MCF 10A (cell line): ENCODE measurements at regions not wholly inside any gene's neighbourhood (a gene's known extent, or its start where the extent isn't known, plus 50 kb on each side); places are given as distances from the start of the nearest gene placed in this dataset.

Experiments used
- BruUV-seq: library from RNA; stranded (reverse); fragments of 400-500 nt; replicated peaks from 2 replicates; lab custom pipeline; 2021; lab: Mats Ljungman, UMichigan
- CTCF ChIA-PET: fragments of 300-600 bp; sonication (Branson Sonifier 250); formaldehyde crosslinking; extraction: SDS; loops from one replicate; lab custom pipeline; 2021; ENCODE audit warnings: antibody characterized with exemption, inconsistent platforms; lab: Yijun Ruan, JAX
- POLR2A ChIA-PET: fragments of 300-600, 350-650 bp; sonication (Branson Sonifier 250); formaldehyde crosslinking; extraction: SDS; loops from one replicate; lab custom pipeline; 2020; ENCODE audit warnings: antibody characterized with exemption, inconsistent platforms; lab: Yijun Ruan, JAX
- DNase-seq: peaks from one replicate; pipeline ENCODE4 v3.0.0-alpha.2; 2018; ENCODE audit not compliant: unreplicated experiment
- H3K27ac Mint-ChIP-seq: one replicate; pipeline ENCODE4 v1.8.0; 2022; ENCODE audit warnings: mild to moderate bottlenecking, low read depth, mixed read lengths; ENCODE audit not compliant: unreplicated experiment
- H3K27me3 Mint-ChIP-seq: one replicate; pipeline ENCODE4 v1.8.0; 2022; ENCODE audit warnings: mixed read lengths; ENCODE audit not compliant: insufficient read depth, unreplicated experiment
- H3K36me3 Mint-ChIP-seq: one replicate; pipeline ENCODE4 v1.8.0; 2022; ENCODE audit warnings: mild to moderate bottlenecking, moderate library complexity, mixed read lengths; ENCODE audit not compliant: insufficient read depth, unreplicated experiment
- H3K4me1 Mint-ChIP-seq: one replicate; pipeline ENCODE4 v1.8.0; 2022; ENCODE audit warnings: mixed read lengths; ENCODE audit not compliant: insufficient read depth, unreplicated experiment
- H3K4me3 Mint-ChIP-seq: one replicate; pipeline ENCODE4 v1.8.0; 2022; ENCODE audit warnings: mild to moderate bottlenecking, moderate library complexity, mixed read lengths; ENCODE audit not compliant: unreplicated experiment
- H3K9me3 Mint-ChIP-seq: one replicate; pipeline ENCODE4 v1.8.0; 2022; ENCODE audit warnings: mixed read lengths; ENCODE audit not compliant: unreplicated experiment
- intact Hi-C: fragments of 100-400 bp; cut with micrococcal nuclease; formaldehyde crosslinking; loops from 2 replicates; pipeline ENCODE4 v1.14.1; 2022
- TF ChIP-seq, protein P1 (sequence below): fragments of 200-600 bp; IDR thresholded peaks from one replicate; pipeline ENCODE4 v1.8.0; 2022; ENCODE audit warnings: antibody characterized with exemption, mild to moderate bottlenecking; ENCODE audit not compliant: unreplicated experiment

DNA sequence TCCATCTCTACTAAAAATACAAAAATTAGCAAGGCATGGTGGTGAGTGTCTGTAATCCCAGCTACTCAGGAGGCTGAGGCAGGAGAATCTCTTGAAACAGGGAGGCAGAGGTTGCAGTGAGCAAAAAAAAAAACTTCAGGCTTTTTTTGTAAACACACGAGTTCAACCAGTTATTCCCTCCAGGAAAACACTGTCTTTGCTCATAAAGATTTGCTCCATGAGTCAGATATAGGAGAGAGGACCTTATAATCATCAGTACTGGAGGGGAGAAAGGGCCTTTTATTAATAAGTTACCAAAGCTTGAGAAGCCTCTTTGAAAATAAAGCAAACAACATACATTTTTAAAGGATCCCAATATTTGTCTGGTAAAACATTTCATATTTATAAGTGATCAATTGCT lies 110.7 kb downstream of the EFNB2 start:
- H3K27me3 Mint-ChIP-seq = no peaks in the 10 kb centered on the region
- no TSS peak for BruUV-seq
- intact Hi-C loops = no loop called here
- ChIA-PET CTCF (no interaction called here), POLR2A (no interaction called here)
- TF ChIP-seq, protein P1, sequence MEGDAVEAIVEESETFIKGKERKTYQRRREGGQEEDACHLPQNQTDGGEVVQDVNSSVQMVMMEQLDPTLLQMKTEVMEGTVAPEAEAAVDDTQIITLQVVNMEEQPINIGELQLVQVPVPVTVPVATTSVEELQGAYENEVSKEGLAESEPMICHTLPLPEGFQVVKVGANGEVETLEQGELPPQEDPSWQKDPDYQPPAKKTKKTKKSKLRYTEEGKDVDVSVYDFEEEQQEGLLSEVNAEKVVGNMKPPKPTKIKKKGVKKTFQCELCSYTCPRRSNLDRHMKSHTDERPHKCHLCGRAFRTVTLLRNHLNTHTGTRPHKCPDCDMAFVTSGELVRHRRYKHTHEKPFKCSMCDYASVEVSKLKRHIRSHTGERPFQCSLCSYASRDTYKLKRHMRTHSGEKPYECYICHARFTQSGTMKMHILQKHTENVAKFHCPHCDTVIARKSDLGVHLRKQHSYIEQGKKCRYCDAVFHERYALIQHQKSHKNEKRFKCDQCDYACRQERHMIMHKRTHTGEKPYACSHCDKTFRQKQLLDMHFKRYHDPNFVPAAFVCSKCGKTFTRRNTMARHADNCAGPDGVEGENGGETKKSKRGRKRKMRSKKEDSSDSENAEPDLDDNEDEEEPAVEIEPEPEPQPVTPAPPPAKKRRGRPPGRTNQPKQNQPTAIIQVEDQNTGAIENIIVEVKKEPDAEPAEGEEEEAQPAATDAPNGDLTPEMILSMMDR = no peak
- DNase-seq = no peak
- no peaks in the 10 kb centered on the region for H3K4me1 Mint-ChIP-seq
- H3K9me3 Mint-ChIP-seq = no peaks in the 10 kb centered on the region
- H3K27ac Mint-ChIP-seq = no peak overlapping the region
- no peaks in the 10 kb centered on the region for H3K36me3 Mint-ChIP-seq
- H3K4me3 Mint-ChIP-seq = no peak overlapping the region

DNA sequence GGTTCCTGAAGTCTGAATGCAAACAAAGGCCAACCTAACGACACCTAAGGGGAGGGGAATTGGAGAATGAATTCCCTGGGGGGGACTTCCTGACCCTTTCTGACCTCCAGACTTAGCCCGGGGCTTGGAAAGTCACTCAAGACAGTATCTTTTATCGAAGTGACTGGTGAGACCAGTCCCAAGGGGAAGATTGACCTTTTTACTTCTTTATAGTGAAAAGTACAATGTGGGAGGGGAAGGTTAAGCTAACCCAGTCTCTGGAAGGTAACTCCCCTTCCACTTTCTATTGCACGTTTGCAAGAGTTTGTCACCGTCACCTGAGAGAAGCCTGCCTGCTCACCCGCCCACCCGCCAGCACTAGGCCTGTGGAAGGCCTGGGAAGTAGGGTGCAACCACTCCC lies 111.9 kb downstream of the EFNB2 start:
- intact Hi-C loops = no loop called here
- Mint-ChIP-seq H3K27ac (no peak overlapping the region), H3K9me3 (no peaks in the 10 kb centered on the region), H3K4me1 (no peaks in the 10 kb centered on the region), H3K27me3 (no peaks in the 10 kb centered on the region), H3K36me3 (no peaks in the 10 kb centered on the region), H3K4me3 (no peak overlapping the region)
- ChIA-PET CTCF (no interaction called here), POLR2A (interaction anchor here (0.6 kb wide), 1 partner anchor 31 kb away, joined by 3 read pairs; no protein-coding TSS in a partner anchor)
- no TSS peak for BruUV-seq
- TF ChIP-seq, protein P1 = no peak
- no peak for DNase-seq

DNA sequence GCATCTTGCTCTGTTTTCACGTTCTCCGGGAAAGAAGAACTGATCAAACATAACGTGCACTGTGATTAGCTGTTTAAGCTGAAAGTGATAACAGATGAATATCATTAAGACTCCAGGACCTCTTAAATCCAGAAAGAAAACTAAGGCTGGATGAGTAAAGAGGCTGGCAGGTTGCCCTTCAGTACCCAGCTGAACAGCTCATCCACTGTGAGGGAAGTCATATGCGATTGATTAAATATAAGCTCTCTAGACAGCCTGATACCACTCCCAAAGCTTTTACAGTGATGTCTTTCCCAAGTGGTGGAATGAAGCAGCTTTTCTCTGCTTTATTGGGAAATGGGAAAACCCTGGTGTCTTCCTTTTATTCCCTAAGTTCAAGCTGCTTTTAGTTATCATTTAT lies 116.9 kb downstream of the EFNB2 start:
- DNase-seq = no peak
- Mint-ChIP-seq H3K9me3 (no peaks in the 10 kb centered on the region), H3K4me3 (no peak overlapping the region), H3K27me3 (no peaks in the 10 kb centered on the region), H3K4me1 (no peaks in the 10 kb centered on the region), H3K27ac (no peak overlapping the region), H3K36me3 (no peaks in the 10 kb centered on the region)
- POLR2A ChIA-PET = interaction anchor here (0.6 kb wide), 1 partner anchor 24 kb away, joined by 3 read pairs; no protein-coding TSS in a partner anchor
- TF ChIP-seq, protein P1 = no peak
- no TSS peak for BruUV-seq
- CTCF ChIA-PET = no interaction called here
- intact Hi-C loops = no loop called here

DNA sequence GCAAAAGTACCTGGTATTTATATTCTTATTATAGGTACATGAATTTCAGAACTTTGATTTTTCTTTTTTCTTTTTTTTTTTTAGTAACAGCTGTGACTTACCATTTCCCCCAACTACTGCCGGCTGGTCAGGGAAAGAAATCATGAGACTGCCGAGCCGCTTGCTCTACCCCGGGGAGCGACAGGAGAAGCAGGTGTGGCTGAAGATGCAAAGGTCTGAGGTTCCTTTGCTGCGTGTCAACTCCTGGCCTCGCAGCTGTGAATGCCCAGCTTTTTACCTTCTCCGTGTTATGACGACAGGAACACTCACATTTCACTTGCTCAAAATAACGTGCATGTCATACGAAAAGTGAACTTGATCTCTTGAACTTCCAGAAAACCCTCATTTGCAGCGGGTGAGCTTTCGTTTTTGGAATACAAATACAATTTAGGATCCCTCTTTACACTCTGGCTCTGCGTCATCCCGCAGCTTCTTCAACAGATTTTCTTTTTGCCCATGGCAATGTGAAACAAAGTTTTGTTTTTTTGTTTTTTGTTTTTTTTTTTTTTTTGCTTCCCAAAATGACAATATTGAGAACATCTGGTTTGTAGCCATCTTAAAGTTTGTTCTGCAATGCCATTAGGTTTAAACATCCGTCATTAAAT lies 117.9 kb downstream of the EFNB2 start:
- CTCF ChIA-PET = interaction anchor here (0.6 to 0.8 kb wide), 2 partner anchors 76 to 1488 kb away, joined by 3 to 6 read pairs; no protein-coding TSS in a partner anchor
- POLR2A ChIA-PET = no interaction called here
- H3K4me3 Mint-ChIP-seq = no peak overlapping the region

More for the DNA sequence above, 117.9 kb downstream of the EFNB2 start:
- BruUV-seq = no TSS peak
- intact Hi-C loops = no loop called here
- TF ChIP-seq, protein P1 = no peak
- no peak for DNase-seq
- H3K27me3 Mint-ChIP-seq = no peaks in the 10 kb centered on the region
- no peak overlapping the region for H3K27ac Mint-ChIP-seq
- no peaks in the 10 kb centered on the region for H3K36me3 Mint-ChIP-seq
- H3K4me1 Mint-ChIP-seq = no peaks in the 10 kb centered on the region
- H3K9me3 Mint-ChIP-seq = no peaks in the 10 kb centered on the region
